GM21825 (cell line): ENCODE measurements at regions not wholly inside any gene's neighbourhood (a gene's known extent, or its start where the extent isn't known, plus 50 kb on each side); places are given as distances from the start of the nearest gene placed in this dataset.
"Not testable (repeated sequence)": the region's sequence is repeated elsewhere in the genome, so short reads cannot be mapped to it uniquely, and the experiment has no call there.

Source experiments
- ATAC-seq: cut with Tn5 transposase; IDR thresholded peaks from one replicate; pipeline ENCODE4 v1.9.1; 2021; ENCODE audit warnings: mild to moderate bottlenecking, moderate library complexity; ENCODE audit not compliant: unreplicated experiment

- no peak for ATAC-seq
Measured at GRCh38 chr5:130957151-130957550, 207.9 kb downstream of the HINT1 start.

GRCh38 chr5:130955041-130955440 lies 210.0 kb downstream of the HINT1 start:
- ATAC-seq: no peak

- ATAC-seq: no peak
Measured at GRCh38 chr5:130954336-130954735, 210.7 kb downstream of the HINT1 start.

GRCh38 chr5:130939059-130939458 lies 226.0 kb downstream of the HINT1 start:
- ATAC-seq: no peak

- ATAC-seq: no peak
Measured at GRCh38 chr5:130937046-130937445, 228.0 kb downstream of the HINT1 start.

GRCh38 chr5:130923543-130924124 lies 241.4 kb downstream of the HINT1 start:
- ATAC-seq: no peak

GRCh38 chr5:130912088-130912487 lies 253.0 kb downstream of the HINT1 start:
- ATAC-seq: no peak

- ATAC-seq: no peak
Measured at GRCh38 chr5:130908186-130908585, 256.9 kb downstream of the HINT1 start.

- ATAC-seq: not testable (repeated sequence)
Measured at GRCh38 chr5:130897537-130898195, 267.4 kb downstream of the HINT1 start.

GRCh38 chr5:130897181-130897536 lies 267.9 kb downstream of the HINT1 start:
- not testable (repeated sequence) for ATAC-seq

GRCh38 chr5:130896636-130897035 lies 268.4 kb downstream of the HINT1 start:
- no peak for ATAC-seq

GRCh38 chr5:130893006-130893405 lies 272.1 kb downstream of the HINT1 start:
- no peak for ATAC-seq

- ATAC-seq: no peak
Measured at GRCh38 chr5:130890610-130891009, 274.4 kb downstream of the HINT1 start.

GRCh38 chr5:130885691-130886090 lies 279.4 kb downstream of the HINT1 start:
- ATAC-seq: no peak

- ATAC-seq: no peak
Measured at GRCh38 chr5:130885027-130885426, 280.0 kb downstream of the HINT1 start.

- ATAC-seq: no peak
Measured at GRCh38 chr5:130884023-130884422, 281.0 kb downstream of the HINT1 start.

- ATAC-seq: no peak
Measured at GRCh38 chr5:130875656-130876055, 289.4 kb downstream of the HINT1 start.

GRCh38 chr5:130874861-130875417 lies 290.1 kb downstream of the HINT1 start:
- no peak for ATAC-seq

- no peak for ATAC-seq
Measured at GRCh38 chr5:130871346-130872086, 293.5 kb downstream of the HINT1 start.

GRCh38 chr5:130870691-130871090 lies 294.4 kb downstream of the HINT1 start:
- no peak for ATAC-seq

GRCh38 chr5:130868186-130868840 lies 296.7 kb downstream of the HINT1 start:
- ATAC-seq: no peak
